GM12892 (cell line): ENCODE measurements at regions not wholly inside any gene's neighbourhood (a gene's known extent, or its start where the extent isn't known, plus 50 kb on each side); places are given as distances from the start of the nearest gene placed in this dataset.

Source experiments
- DNase-seq: peaks from one replicate; pipeline ENCODE4 v3.0.0; 2011; ENCODE audit not compliant: insufficient read length
- FAIRE-seq: peaks from 2 replicates; lab custom pipeline; 2011; peaks lifted over from hg19 to GRCh38; lab: Jason Lieb, UNC
- POLR2A ChIP-seq: IDR thresholded peaks from 2 replicates; pipeline ENCODE4 v1.6.1; 2011; ENCODE audit warnings: low read depth, low read length, control low read depth
- POLR2AphosphoS5 ChIP-seq: IDR thresholded peaks from 2 replicates; pipeline ENCODE4 v1.6.1; 2011; ENCODE audit warnings: low read depth, low read length, control low read depth
- TAF1 ChIP-seq: IDR thresholded peaks from 2 replicates; pipeline ENCODE4 v1.6.1; 2011; ENCODE audit warnings: low read depth, mild to moderate bottlenecking, control low read depth, low read length, borderline replicate concordance

GRCh38 chrX:5632061-5632614 is 596.5 kb downstream of the NLGN4X start:
- DNase-seq (no peak), FAIRE-seq (no peak)
- TF ChIP-seq TAF1 (no peak), POLR2AphosphoS5 (no peak), POLR2A (no peak)

- DNase-seq (no peak), FAIRE-seq (no peak)
- TF ChIP-seq POLR2A (no peak), POLR2AphosphoS5 (no peak), TAF1 (no peak)
Measured at GRCh38 chrX:5617666-5618065, 611.0 kb downstream of the NLGN4X start.

DNA sequence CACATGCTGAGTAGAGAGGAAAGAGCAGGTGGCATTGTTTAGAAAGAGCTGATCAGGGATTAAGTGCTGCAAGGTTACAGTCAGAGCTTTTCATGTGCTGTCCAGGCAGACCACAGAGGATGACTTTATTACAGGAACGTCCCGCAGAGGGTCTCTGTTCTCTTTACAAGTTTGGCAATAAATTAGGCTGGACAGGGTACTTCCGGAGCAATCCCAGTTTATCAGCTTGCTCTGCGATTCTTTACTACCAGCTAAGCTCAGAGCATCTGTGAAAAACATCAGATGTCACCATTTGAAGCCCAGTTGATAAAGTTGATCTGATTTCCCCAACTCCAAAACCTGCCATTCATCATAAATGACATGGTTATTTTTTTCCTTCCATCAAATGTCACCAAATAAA is 633.1 kb downstream of the NLGN4X start:
- TF ChIP-seq POLR2AphosphoS5 (no peak), TAF1 (no peak), POLR2A (no peak)
- FAIRE-seq = no peak
- DNase-seq = no peak

DNA sequence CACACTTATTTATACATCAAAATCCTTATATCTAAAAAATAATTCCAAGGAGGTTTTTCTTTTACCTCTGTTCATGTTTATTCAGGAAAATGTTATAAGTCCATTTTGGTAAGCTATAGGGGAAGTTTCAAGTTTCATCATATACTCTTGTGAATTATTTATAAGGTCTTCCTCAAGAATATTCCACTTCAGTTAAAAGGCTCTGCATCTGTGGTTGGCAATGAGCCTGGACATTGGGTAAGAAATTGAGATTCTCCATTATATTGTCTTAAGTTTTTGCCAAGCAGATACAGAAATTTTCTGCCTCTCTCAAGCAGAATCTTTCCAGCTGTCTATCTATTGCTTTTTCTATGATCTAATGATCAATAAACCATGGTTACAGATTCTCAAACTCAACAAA is 641.9 kb downstream of the NLGN4X start:
- DNase-seq (no peak), FAIRE-seq (no peak)
- no peak for TF ChIP-seq POLR2AphosphoS5
- TF ChIP-seq POLR2A = no peak
- TF ChIP-seq TAF1 = no peak

DNA sequence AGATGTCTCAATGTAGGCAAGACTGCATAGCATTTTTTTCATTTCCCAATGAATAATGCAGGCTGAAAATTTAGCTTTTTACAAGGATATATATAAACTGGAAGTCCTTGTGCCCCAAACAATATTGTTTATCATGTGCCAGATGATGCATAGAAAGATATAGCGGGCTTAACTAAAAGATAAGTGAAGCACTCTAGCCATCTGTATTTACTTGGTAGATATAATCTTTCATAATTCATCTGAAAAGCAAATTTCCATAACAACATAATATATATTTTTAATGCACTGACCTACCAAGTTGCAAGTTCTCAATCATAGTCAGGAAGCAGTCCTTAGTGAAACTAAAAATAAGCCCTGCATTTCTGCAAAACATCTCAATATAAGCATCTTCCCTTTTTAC is 653.3 kb downstream of the NLGN4X start:
- no peak for FAIRE-seq
- no peak for DNase-seq
- TF ChIP-seq POLR2AphosphoS5 (no peak), TAF1 (no peak), POLR2A (no peak)

DNA sequence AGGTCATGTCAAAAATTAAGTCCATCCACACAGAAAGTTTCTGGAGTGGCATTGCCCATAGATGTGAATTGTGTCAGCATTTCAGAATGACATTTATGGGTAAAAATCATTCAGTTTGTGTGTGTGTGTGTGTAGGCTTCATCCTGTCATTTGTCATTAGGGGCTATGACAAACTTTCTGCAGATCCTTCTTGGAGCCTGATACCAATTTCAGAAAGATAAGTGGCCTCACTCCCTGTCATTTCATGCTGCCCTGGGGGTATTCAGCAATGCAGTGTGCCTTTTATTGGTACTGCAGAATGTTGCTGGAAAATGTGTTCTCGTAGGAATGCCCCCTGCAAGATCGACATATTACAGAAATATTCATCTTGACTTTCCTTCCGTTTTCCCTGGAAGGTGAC is 659.7 kb downstream of the NLGN4X start:
- no peak for FAIRE-seq
- TF ChIP-seq TAF1 (no peak), POLR2A (no peak), POLR2AphosphoS5 (no peak)
- no peak for DNase-seq

DNA sequence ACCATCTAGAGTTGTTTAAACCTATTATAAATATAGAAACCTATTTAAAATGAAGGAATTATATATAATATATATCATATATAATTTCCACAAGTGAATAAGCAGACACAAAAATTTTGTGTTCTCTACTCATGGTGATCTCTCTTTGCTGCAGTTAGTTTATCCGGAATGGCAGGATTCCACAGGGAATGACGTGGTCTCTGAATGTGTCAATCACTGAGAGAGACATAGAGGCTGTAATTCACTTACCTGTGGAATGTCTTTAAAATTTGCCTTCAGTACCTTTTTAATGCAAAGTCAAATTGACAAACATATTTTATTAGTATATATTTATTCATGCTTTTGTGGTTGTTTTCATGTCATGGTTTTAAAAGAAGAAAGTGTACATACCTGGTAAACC is 669.3 kb downstream of the NLGN4X start:
- TF ChIP-seq TAF1 (no peak), POLR2AphosphoS5 (no peak), POLR2A (no peak)
- DNase-seq = no peak
- FAIRE-seq = no peak

DNA sequence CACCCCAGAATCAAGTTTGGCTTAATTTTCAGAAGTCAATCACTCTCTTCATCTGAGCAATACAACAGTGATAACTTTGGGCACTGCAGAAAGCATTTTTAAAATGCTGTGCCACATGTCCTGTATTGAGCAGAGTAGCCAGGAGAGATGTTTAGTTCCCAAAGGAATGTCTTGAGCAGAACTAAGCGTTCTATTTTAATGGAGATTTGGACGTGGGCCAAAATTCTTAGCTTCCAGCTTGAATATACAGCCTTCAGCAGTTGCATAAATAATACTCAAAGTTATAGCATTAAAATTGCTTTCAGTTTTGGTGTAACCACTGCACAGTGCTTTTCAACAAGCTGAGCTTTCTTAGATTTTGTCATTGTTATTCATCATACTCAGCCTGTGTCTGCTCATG is 679.2 kb downstream of the NLGN4X start:
- TF ChIP-seq POLR2A (no peak), POLR2AphosphoS5 (no peak), TAF1 (no peak)
- DNase-seq (no peak), FAIRE-seq (no peak)

- FAIRE-seq (no peak), DNase-seq (no peak)
- TF ChIP-seq POLR2AphosphoS5 (no peak), TAF1 (no peak), POLR2A (no peak)
Measured at GRCh38 chrX:5537098-5537497, 691.6 kb downstream of the NLGN4X start.

DNA sequence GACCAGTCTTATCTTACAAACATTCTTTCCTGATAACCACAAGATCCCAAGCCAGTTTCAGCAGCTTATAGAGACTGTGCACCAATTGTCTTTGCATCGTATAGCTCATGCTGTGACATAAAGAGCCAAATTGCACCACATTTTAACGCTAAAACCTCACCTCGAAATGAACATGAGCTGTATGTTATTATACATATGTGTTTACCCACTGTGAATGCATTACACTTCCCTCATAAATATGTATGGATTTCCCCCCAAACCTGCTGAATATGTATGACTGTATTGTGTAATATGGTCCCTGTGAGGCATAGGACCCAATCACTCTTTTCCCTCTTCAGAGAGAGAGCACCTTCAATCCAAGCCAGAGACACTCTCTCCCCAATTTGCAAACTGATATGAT is 692.4 kb downstream of the NLGN4X start:
- DNase-seq (no peak), FAIRE-seq (no peak)
- TF ChIP-seq POLR2A = no peak

DNA sequence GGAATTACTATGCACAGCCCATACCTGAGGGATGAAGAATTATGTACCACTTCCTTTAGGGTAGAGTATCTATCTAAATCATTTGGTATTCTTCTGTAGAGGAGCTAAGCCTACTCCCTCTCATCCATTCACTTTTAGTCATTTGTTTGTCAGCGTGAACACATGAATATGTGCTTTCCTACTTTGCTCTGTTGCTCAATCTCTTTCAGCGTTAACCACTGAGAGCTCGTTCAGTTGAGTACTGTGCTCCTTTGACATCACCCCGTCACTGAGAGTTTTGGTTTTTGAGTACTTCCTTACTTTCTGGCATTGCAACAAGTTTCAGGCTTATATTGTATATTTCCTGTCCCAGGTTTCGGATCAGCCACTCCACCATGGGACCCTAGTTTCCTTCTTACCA is 700.6 kb downstream of the NLGN4X start:
- FAIRE-seq (no peak), DNase-seq (no peak)
- no peak for TF ChIP-seq TAF1
- no peak for TF ChIP-seq POLR2A
- no peak for TF ChIP-seq POLR2AphosphoS5

- no peak for TF ChIP-seq POLR2AphosphoS5
- TF ChIP-seq TAF1 = no peak
- no peak for TF ChIP-seq POLR2A
- no peak for DNase-seq
- FAIRE-seq = no peak
Measured at GRCh38 chrX:5526191-5526590, 702.5 kb downstream of the NLGN4X start.
